HG02571 (cell line): ENCODE measurements at regions not wholly inside any gene's neighbourhood (a gene's known extent, or its start where the extent isn't known, plus 50 kb on each side); places are given as distances from the start of the nearest gene placed in this dataset.

Experiments
- ATAC-seq: cut with Tn5 transposase; IDR thresholded peaks from one replicate; pipeline ENCODE4 v1.9.1; 2021; ENCODE audit warnings: mild to moderate bottlenecking, moderate library complexity; ENCODE audit not compliant: unreplicated experiment

DNA sequence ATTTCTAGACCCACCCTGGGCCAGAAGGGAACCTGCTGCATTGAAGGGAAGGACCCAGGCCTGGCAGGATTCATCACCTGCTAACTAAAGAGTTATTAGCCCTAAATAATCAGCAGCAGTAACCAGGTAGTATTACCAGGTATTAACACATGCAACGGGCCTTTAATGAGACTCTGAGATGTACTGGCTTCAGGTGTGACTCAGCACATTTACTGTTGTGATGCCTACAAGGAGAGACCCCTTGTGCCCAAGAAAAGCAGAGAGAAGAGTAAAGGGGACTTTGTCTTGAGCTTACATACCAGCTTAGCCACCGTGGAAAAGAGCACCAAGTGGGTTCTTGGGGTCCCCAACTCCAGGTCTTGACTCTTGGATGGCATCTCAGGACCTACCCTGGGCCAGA lies 243.1 kb upstream of the SLC39A10 start:
- ATAC-seq = no peak

DNA sequence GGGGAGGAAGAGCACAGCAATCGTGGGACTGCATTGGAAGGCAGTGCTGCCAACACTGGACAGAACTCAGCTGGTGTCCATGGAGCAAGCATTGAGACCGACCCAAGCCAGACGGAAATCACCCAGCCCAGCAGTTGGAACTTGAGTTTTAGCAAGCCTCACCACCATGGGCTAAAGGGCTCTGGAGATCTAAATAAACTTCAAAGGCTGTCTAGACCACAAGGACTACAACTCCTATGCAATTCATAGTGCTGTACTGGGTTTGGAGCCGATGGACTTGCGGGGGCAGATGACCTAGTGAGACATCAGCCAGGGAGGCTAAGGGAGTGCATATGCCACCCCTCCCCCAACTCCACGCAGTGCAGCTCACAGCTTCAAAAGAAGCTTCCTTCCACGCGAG lies 243.6 kb upstream of the SLC39A10 start:
- no peak for ATAC-seq

DNA sequence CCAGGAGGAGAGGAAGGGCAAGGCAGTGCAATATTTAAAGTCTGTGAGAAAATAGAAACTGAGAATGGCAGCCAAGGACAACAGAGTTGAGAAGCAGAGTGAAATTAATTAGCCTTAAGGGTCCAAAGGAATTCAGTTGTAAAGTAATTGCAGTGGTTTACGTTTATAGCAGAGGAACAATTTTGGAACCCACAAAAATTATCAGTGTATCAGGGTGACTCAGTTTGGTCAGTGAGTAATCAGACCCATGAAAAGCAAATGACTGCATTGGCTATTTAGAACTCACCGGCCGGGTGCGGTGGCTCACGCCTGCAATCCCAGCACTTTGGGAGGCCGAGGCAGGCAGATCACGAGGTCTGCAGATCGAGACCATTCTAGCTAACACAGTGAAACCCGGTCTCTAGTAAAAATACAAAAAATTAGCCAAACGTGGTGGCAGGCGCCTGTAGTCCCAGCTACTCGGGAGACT lies 245.8 kb upstream of the SLC39A10 start:
- no peak for ATAC-seq

DNA sequence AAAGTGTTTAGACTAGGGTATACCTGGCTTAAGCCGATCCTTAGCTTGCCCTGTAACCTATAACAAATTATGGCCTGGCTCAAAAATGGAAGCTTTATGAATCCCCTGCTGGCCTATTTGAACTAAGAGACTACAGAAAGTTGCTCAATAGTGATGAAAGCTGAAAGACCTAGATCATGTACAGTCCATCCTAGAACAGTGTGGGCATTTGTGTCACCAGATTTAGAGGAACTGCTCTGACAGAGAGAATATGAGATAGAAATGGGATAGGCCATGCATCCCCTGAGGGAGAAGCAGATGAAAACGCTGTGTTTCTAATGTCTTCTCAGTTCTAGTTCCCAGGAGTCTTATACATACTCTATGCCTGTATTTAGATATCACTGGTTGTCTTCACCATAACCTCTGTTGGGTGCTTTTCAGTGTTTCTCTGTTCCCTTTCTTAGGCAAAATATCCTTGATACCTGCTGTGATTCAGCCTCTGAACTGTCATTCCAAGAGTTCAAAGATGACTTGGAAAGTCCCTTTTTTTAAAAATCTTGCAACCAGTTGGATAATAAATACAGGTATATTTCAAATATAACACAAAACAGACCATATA lies 246.9 kb upstream of the SLC39A10 start:
- ATAC-seq = peak; percentile 57

DNA sequence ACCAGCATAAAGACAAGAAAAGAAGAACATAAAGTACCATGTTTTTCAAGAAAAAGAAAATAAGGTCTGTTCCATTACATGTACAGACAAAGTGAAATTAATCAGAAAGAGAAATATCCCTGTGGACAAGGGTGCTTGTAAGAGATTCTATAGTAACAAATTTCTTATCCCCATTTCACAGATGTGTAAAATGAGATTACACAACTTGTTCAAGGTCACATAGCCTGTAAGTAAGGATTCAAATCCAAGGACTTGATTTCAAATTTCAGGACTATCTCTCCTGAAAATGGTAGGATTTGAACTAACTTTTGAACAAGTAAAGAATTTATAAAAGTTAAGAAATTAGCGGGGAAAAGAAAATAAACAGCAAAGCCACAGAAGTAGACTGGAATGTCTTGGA lies 248.2 kb upstream of the SLC39A10 start:
- ATAC-seq = no peak

DNA sequence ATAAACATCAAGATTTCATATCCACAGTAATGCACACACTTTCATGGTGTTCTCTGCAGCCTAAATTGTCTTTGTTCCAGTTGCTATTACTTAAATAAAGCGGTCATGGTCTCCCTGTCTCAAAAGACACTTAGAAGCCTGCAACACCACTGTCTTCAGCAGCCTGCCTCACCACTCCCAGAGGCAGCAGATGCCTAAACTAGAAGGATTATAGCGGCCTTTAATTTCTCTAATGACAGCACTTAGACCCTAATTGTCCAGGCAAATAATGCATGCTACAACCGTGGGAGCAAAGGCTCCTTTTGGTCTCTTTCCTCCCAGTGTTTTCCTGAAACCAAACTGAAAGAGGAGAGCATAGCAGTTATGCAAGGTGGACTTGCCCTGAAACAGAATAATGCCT lies 248.8 kb upstream of the SLC39A10 start:
- no peak for ATAC-seq

DNA sequence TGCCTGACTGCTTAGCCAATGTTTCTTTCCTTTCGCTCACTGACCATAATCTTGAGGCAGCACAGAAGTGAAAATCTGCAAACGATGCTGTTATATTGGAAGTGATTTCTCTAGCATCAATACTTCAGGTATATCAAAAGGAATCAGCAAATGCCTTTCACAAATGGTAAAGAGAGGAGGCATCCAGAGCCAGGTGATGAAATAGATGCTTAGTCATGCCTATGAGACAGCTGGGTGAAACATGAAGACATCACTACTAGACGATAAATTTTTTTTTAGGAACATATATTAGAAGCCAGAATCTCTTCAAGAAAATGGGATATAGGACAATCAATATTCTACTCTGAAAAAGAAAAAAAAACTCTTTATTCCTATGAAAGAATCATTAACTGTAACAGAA lies 249.2 kb upstream of the SLC39A10 start:
- ATAC-seq = no peak

DNA sequence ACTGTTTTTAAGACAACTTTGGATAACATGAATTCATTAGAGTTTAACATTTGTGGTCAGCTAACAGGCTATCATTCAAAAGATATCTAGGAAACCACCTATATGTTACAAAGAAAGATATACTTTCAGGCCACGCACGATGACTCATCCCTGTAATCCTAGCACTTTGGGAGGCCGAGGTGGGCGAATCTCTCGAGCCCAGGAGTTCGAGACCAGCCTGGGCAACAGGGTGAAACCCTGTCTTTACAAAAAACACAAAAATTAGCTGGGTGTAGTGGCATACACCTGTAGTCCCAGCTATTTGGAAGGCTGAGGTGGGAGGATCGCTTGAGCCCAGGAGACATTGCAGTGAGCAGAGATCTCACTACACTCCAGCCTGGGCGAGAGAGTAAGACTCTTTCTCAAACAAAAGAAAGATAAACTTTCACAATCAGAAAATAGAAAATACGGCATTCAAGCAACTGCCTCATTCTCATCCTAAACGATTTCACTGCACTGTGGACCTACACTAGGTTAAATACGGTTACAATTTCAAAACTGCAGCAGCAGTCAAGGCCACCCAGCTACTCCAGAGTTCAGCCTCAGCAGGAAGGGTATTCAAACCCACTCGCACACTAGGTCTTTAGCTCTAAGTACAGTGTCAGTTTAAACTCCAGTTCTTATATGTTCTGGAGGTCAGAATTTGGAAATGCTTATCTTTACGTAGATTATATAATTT lies 250.0 kb upstream of the SLC39A10 start:
- no peak for ATAC-seq

DNA sequence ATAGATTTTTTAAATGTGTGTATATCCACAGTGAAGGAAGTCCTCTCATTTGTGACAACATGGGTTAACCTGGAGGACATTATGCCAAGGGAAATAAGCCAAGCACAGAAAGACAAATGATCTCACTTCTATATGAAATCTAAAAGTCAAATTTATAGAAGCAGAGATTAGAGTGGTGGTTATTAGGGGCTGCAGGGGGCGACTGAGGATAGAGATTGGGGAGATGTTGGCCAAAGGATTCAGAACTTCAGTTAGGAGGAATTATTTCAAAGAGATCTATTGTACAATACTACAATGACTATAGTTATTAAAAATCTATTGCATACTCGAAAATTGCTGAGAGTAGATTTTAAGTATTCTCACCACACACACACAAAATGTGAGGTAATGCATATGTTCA lies 252.4 kb upstream of the SLC39A10 start:
- ATAC-seq = no peak

DNA sequence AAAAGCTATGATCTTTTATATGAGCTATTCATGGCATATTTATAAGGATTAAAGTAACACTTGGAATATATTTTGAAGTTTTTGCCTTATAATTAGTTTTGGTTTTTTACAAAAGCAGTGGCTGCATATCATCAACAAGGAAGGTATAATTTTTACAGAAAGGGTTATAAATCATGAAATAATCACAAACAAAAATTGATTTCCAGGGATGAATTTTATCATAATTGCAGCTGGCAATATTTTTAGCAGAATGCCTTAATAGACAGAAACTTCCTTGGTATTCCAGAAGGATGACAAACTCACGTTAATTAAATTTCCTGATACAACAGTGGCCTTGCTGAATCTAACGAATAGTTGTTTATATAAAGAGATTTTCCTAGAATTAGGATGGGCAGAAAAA lies 260.5 kb upstream of the SLC39A10 start:
- ATAC-seq = no peak

DNA sequence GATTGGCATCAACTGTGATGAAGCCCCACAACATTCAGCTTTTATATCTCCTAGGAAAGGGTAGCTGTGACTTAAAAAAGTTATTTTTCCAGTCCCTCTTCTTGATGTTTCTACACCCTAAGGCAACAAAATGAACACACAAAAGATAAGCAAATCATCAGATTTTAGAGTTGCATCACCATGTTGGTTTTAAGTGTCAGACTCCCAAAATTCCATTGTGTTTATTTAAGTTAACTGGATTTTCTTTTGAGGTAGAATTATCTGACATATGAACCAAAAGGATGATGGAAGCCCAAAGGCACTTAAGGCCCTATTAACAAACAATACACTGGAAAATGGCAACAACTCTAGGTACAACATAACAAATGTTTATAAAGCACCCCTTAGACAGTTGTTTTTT lies 261.7 kb upstream of the SLC39A10 start:
- no peak for ATAC-seq

DNA sequence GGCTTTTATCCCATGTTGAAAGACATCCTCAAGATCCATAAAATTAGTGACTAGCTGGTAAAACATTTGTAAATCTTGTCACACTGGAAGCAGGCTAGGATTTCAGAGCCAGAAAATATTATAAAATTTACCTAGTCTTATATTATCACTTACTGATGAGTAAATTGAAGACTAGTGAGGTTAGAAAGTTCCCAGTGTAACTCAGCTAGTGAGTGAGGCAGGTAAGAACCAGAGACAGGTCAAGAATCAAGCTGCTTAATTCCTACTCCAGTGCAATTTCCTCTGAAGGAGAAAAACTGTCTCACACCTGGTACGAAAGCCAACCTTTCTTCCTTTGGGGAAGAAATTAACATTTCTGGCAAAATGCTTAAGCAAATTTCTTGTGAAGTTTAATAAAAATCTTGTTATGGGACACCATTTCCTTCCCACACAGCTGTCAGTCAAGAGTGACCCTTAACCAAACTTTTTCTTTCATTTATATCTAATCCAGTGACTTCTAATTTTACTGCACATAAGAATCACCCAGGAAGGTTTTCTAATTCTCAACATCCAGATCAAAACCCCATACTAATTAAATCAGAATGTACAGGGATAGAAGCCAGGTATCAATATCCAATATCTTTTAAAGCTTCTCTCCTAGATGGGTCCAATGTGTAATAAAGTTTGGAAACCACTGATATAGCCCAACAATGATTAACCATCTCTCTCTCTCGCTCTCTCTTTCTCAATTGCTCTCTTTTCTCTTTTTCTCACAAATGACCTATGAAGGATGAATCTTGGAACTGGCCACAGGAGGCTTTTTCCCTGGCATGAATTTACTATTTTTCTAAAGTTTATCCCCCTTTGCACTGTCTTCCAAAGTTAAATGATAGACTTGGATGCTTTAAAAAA lies 264.3 kb upstream of the SLC39A10 start:
- no peak for ATAC-seq

DNA sequence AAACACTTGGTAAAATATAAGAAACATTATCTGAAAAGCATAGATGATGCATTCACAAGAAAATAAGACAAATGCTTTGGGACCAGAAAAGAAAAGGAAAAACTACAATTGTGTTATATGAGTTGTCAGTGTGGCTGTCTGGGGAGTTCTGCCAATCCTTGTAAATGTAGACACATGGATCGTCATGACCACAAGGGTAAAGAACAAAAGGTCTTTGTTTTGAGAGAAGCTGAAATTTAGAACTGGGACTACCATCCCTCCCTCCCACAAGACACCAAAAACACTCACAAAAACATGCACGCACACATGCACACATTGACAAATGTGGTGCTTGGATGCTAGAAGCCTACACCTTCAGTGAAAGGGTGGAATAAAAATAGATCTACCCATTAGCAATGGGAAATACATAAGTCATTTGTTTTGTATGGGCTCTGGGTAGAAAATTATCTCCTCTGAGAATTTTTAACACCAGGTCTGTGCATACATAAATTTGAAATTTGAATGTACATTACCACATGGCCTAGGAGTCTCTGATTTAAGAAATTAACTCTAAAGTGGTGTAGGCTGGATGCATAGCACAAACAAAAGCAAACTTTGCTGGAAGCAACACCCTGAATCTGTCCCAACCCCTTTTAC lies 266.2 kb upstream of the SLC39A10 start:
- ATAC-seq = no peak

DNA sequence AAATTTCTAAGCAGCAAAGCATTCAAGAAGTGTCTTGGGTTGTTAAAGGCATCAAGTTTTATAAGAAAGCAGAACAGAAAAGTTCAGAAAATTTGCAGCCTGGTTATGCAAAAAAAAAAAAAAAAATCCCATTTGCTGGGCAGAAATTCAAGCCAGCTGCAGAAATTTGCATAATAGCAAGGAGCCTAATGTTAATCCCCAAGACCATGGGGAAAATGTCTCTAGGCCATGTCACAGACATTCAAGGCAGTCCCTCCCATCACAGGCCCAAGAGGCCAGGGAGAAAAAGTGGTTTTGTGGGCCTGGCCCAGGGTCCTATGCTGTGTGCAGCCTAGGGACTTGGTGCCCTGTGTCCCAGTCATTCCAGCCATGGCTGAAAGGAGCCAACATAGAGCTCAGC lies 269.0 kb upstream of the SLC39A10 start:
- no peak for ATAC-seq

DNA sequence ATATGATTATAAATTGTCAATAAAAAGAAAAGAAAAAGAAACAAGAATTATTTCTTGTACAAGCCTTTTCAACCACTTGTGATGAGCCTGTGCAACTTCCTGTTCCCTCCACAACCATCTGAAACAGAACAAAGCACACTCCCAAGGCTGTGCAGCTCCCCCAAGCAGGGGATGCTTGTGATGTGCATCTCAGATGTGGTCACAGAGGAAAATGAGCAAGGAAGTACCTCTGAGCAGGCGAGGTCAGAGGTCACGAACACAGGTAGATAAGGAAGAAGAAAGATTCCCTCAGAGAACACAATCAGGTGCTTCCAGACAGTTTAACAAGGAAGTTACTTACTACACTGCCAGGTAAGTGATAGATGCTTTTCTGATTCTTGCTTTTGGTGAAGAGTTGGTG lies 274.8 kb upstream of the SLC39A10 start:
- ATAC-seq = no peak

DNA sequence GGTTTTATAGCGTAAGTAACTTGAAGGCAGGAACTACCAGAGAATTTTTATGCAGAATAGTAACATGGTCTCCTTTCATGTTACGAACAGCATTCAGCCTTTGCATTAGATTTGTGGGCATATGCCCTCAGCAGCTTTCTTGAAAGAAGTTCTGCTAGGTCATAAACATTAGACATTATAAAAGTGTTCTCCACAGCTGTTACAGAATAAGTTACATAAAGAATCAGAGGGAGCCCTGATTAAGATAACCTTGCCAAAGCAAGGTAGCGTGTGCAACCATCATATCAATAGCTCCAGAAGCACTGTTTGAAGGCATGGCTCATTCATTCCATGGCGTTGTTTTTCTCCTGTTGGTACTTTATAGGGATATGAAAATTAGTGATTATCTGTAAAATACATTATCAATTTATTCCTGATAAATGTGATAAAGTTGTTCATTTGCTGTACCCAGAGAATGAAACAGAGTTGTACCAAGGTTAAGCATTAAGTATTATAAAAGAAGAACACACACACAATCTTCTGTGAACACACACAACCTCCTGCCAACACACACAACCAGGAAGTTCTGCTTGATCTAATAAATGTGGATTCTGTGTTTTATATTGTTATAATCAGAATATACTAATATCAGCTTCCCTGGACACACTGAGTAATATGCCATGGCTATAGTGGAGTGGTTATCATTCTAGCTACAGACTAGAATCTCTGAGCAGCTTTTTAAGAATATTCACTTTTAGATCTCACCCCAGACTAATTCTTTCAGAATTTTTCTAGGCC lies 286.7 kb upstream of the SLC39A10 start:
- ATAC-seq = no peak

DNA sequence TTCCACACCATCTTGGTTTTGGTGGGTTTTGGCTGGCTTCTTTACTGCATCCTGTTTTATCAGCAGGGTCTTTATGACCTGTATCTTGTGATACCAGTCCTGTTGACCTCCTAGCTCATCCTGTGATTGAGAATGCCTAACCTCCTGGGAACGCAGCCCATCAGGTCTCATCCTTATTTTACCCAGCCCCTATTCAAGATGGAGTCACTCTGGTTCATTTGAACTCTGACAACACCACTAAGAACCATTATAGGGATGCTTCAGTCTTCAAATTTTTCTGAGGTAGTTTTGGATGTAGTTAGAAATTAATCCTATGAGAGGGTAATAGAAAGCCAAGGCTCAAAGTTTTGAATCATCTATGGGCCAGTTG lies 287.8 kb upstream of the SLC39A10 start:
- no peak for ATAC-seq

DNA sequence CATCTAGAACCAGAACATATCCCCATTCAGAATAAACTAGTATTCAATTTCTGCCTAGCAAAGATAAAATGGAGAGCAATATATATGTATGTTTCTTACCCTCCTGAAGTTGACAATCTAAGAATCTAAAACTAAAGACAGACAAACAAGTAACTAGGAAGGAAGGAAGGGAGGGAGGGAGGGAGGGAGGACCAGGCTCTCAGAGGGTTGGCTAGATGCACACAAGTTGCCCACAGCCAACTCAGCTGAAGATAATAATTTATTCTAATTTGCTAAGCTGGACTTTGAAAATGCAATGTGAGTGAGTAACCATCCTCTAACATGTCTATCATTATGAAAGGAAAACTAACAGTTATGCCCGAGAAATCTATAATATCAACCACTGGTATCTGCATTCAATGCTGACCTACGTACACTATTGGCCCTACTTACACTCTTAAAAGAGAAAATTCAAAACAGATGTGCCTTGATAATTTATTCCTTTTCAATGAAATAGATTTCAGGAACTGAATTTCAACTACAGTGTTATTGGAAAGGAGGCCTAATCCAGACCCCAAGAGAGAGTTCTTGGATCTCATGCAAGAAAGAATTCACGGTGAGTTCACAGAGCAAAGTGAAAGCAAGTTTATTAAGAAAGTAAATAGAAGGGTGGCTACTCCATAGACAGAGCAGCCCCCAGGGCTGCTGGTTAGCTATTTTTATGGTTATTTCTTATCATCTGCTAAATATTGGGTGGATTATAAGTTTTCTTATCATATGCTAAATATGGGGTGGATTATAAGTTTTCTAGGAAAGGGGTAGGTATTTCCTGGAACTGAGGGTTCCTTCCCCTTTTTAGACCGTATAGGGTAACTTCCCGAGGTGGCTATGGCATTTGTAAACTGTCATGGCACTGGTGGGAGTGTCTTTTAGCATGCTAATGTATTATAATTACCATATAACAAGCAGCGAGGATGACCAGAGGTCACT lies 288.5 kb upstream of the SLC39A10 start:
- no peak for ATAC-seq

DNA sequence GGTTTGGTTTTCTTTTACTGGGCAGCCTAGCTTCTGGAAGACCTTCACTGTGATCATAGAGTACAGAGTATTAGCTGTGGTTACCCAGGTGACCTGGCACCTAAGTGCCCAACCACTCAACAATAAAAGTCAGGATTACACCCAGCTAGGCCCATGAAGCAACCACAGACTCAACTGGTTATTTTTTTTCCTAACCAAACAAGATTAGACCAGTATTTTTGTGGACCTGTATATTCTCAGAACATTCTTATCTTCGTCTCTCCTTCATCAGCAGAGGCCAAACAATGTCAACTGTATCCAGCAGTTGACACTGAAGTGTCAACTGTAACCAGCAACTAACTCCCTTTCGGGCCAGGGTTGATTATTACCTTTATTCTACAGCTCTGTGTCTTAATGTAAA lies 289.2 kb upstream of the SLC39A10 start:
- ATAC-seq = no peak
